Muscle of leg (tissue), 3 donors: ENCODE measurements at regions not wholly inside any gene's neighbourhood (a gene's known extent, or its start where the extent isn't known, plus 50 kb on each side); places are given as distances from the start of the nearest gene placed in this dataset.
A peak's percentile ranks its signal among the peaks of the same experiment; 100 is the strongest.

Experiments used
- DNase-seq: peaks from one replicate; pipeline ENCODE4 v3.0.0; 2013
- H3K27ac ChIP-seq: one replicate; pipeline ENCODE4 v1.5.1; 2013; ENCODE audit warnings: mild to moderate bottlenecking, low read length, control low read depth
- H3K27me3 ChIP-seq: one replicate; pipeline ENCODE4 v1.6.1; 2013; ENCODE audit warnings: low read length; ENCODE audit not compliant: control insufficient read depth, insufficient read depth
- H3K36me3 ChIP-seq: one replicate; pipeline ENCODE4 v1.6.1; 2013; ENCODE audit warnings: low read length; ENCODE audit not compliant: control insufficient read depth, insufficient read depth
- H3K4me1 ChIP-seq: one replicate; pipeline ENCODE4 v1.6.1; 2013; ENCODE audit warnings: low read length; ENCODE audit not compliant: control insufficient read depth, insufficient read depth
- H3K4me3 ChIP-seq: one replicate; pipeline ENCODE4 v1.5.1; 2013; ENCODE audit warnings: low read length, control low read depth
- H3K9me3 ChIP-seq: replicated peaks from 2 replicates; pipeline ENCODE4 v1.6.1; 2013; ENCODE audit warnings: low read depth, low read length; ENCODE audit not compliant: control insufficient read depth
- WGBS: methylation state at CpG from one replicate; pipeline ENCODE4 v1.1.5; 2013; ENCODE audit warnings: missing lambda C conversion rate; ENCODE audit not compliant: insufficient coverage; 5-methylcytosine and 5-hydroxymethylcytosine counted together

DNA sequence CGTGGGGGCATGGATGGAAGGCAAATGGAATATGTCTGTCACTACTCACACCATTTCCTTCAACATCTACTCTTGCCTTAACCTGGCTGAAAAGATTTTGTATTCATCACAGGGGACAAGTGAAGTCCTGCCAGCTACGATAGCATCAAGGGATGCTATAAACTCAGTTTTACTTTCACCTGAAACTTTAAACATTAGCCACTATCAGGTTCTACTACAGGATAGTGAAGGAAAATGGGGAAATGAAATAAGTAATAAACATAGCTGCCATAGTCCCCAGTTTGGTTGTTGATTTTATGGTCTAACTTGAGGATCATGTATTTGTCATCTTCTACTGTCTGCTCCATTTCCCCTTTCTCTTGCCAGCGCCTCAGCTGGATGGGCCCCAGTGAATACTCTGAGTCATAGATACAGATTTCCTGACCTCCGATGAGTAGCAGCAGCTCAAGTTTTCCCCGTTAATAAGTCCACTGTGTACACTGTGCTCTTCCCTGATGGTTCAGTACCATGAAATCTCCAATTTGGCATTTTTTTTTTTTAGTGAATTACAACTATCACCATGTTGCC is 338.2 kb upstream of the SLCO3A1 start:
- no peaks in the 10 kb centered on the region for H3K27me3 ChIP-seq
- WGBS = 39% methylated on average over 3 of the region's 5 CpGs
- H3K36me3 ChIP-seq = no peaks in the 10 kb centered on the region
- H3K27ac ChIP-seq = no peak overlapping the region
- no peaks in the 10 kb centered on the region for H3K9me3 ChIP-seq
- H3K4me1 ChIP-seq = no peaks in the 10 kb centered on the region
- H3K4me3 ChIP-seq = no peak overlapping the region
- DNase-seq = peak; percentile 52

DNA sequence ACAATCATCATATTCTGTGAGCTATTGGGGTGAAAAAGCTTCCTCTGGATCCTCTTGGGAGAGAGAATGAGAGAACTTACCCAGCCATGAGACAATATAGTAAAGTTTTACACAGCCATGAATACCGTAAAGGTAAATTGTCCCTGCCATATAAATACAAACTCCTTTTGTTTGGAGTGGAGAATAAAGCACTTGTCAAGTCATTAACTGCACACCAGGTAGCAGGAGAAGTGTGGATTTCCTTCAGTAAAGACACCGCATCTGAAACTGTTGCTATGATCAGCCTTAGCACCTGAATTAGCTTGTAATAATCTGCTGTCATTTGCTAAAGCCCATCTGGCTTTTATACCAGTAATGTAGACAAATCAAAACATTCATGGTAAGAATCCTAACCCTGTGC is 336.6 kb upstream of the SLCO3A1 start:
- H3K27me3 ChIP-seq = no peaks in the 10 kb centered on the region
- 100% methylated on average over 1 of the region's 2 CpGs for WGBS

DNA sequence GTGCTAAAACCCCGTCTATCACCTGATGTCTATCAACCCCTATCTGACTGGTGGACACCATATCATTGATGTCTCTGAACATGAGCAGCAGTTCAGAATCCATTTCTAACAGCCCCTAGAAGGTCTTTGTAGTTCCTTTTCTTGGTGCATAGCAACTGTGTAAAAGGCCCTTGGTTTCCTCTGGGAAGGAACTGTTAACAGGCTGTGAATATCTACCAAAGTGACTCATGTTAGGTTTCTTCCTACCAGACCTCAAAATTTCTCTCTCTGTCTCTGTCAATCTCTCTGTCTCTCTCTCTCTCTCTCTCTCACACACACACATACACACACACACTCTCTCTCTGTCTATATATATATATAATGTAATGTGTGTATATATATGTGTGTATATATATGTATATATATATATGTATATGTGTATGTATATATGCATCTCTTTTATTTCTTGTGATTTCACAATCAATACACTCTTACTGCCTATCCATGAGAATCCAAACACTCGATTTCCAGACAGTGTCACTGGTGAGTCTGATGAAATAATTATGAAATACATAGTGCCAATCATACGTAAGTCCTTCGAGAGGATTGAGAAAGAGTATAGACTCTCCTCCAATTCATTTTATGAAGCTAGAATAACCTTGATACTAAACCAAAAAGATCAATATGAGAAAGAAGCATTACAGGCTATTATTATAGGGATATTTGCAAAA is 335.9 kb upstream of the SLCO3A1 start:
- H3K4me3 ChIP-seq = no peak overlapping the region
- no peak for DNase-seq
- no CpG with 5 or more reads among the region's 4 CpGs for WGBS
- H3K9me3 ChIP-seq = no peaks in the 10 kb centered on the region
- no peaks in the 10 kb centered on the region for H3K4me1 ChIP-seq
- no peak overlapping the region for H3K27ac ChIP-seq
- no peaks in the 10 kb centered on the region for H3K36me3 ChIP-seq
- H3K27me3 ChIP-seq = no peaks in the 10 kb centered on the region

More for the DNA sequence above, 336.6 kb upstream of the SLCO3A1 start:
- no peaks in the 10 kb centered on the region for H3K36me3 ChIP-seq
- H3K9me3 ChIP-seq = no peaks in the 10 kb centered on the region
- no peak for DNase-seq
- H3K4me1 ChIP-seq = no peaks in the 10 kb centered on the region
- H3K4me3 ChIP-seq = no peak overlapping the region
- no peak overlapping the region for H3K27ac ChIP-seq

DNA sequence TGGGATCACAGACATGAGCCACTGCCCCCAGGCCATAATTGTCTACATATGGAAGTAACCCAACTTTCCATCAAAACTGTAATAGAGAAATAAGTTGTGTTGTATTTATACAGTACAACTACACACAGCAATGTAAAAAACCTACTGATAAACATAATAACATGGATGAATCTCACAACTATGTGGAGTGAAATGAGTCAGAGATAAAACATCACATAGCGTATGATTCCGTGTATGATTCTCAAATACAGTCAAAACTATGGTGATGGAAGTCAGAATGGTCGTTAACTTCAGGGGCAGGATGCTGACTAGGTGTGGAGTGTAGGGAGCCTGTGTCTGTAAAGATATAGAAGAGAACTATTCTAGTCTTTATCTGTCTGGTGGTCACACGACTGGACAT is 332.7 kb upstream of the SLCO3A1 start:
- Histone ChIP-seq H3K4me1 (no peaks in the 10 kb centered on the region), H3K4me3 (no peak overlapping the region), H3K27ac (no peak overlapping the region), H3K27me3 (no peaks in the 10 kb centered on the region), H3K36me3 (no peaks in the 10 kb centered on the region), H3K9me3 (no peaks in the 10 kb centered on the region)
- 94% methylated on average over 3 of the region's 4 CpGs for WGBS
- no peak for DNase-seq

DNA sequence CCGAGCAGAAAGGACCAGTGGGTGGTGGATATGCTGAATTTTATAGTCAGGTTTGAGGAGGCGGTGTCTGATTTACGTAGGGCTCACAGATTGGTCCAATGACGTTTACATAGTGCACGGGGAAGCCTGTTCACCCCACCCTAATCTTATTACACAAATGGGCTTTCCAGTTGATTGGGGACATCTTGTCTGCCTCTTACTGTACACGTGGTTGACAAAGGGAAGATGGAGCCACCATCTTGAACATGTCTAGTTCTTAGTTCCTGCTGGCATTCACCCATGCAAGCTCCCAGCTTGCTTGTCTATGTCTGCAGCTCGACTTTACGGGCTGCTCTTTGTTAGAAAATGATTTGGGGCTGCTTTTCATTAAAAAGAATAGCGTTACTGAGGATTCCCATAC is 332.0 kb upstream of the SLCO3A1 start:
- Histone ChIP-seq H3K27ac (no peak overlapping the region), H3K27me3 (no peaks in the 10 kb centered on the region), H3K4me1 (no peaks in the 10 kb centered on the region), H3K36me3 (no peaks in the 10 kb centered on the region), H3K9me3 (no peaks in the 10 kb centered on the region), H3K4me3 (no peak overlapping the region)
- 60% methylated on average over 1 of the region's 9 CpGs for WGBS
- DNase-seq = no peak

DNA sequence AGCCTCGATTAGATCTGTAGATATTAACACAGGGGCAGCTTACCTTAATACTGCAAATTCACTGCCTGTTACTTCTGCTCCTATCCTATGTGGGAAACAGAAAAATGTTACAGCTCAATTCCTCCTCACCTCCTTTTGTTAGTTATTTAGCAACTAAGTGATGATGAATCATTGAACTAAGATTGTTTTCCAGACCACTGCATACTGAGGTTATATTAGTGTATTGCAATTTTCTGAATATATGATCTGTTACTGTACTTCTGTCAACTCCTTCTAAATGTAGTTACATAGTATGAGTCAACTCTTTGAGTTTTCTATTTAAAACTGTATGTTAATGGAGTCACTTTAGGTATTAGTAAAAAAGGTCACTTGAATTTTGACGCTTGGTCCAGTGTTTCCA is 331.5 kb upstream of the SLCO3A1 start:
- Histone ChIP-seq H3K36me3 (no peaks in the 10 kb centered on the region), H3K9me3 (no peaks in the 10 kb centered on the region), H3K4me1 (no peaks in the 10 kb centered on the region), H3K27me3 (no peaks in the 10 kb centered on the region), H3K27ac (no peak overlapping the region), H3K4me3 (no peak overlapping the region)
- DNase-seq = no peak
- 60% methylated on average over 1 of the region's 2 CpGs for WGBS

DNA sequence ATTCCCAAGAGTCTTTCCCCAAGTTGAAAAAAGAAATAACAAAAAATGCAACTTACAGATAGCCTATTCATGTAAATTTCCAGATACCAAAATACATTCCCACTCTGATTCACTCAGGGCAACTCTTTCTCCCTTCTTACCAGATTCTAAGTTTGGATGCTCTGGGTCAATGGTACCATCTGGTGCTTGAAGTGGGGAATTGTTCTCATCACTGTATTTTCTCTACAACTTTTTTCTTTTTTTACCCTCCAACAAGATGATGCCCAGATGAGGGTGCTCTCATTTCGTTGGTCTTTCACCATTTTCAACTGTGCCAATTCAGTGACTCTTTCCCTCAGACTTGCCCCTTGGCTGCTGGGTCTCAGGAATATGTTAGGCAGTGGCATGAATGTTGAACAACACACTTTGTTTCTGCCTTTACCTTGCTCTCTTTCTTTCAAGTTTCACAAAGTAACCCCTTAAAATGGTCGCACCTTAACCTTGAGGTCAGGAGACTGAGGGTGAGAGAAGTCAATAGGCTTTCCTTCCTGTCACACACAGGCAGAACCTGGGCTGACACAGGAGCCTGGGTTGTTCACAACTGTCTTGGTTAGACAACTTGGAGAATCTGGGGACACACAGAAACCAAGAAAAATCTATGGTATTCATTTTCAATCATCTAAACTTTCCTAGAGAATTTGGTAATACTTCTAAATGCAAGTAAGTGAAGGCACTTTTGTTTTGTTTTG is 330.7 kb upstream of the SLCO3A1 start:
- no CpG with 5 or more reads among the region's 2 CpGs for WGBS
- DNase-seq = peak; percentile 15
- Histone ChIP-seq H3K9me3 (no peaks in the 10 kb centered on the region), H3K27ac (no peak overlapping the region), H3K4me3 (no peak overlapping the region), H3K36me3 (no peaks in the 10 kb centered on the region), H3K4me1 (no peaks in the 10 kb centered on the region), H3K27me3 (no peaks in the 10 kb centered on the region)

DNA sequence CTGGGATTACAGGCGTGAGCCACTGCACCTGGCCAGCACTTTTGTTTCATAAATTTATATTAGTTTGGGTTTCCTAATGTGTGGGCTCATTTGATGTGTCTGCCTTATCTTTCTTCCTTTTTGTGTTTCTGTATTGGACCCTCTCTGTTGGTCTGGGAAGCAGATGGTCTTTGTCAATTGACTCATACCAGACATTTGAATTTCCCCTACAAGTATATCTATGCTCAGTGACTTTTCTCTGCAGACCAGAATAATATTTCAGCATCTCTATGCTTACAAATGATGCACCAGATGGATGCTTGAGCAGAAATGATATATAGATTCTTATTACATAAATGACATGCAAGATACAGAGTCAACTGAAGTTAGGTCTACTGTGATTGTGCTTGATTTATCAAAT is 329.9 kb upstream of the SLCO3A1 start:
- H3K9me3 ChIP-seq = no peaks in the 10 kb centered on the region
- H3K36me3 ChIP-seq = no peaks in the 10 kb centered on the region
- no peak overlapping the region for H3K27ac ChIP-seq
- DNase-seq = no peak
- no peak overlapping the region for H3K4me3 ChIP-seq
- H3K27me3 ChIP-seq = no peaks in the 10 kb centered on the region
- no peaks in the 10 kb centered on the region for H3K4me1 ChIP-seq
- no CpG with 5 or more reads among the region's 1 CpG for WGBS

DNA sequence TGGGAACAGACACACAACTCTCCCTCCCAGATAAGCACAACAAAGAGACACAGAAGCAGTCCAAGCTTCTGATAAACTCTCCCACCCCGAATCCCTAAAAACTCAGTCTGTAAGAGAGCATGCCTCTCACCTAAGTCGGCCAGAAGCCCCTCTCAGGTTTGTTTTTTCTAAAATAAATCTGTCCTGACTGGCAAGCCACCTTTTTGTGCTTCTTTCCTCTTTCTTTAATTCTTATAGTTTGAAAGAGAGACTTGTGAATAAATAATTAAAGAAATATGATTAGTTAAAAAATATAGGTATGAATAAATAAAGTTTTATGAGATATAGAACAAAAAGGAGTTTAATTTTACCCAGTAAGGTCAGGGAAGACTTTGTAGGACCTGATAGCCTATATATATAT is 329.0 kb upstream of the SLCO3A1 start:
- Histone ChIP-seq H3K27ac (no peak overlapping the region), H3K27me3 (no peaks in the 10 kb centered on the region), H3K9me3 (no peaks in the 10 kb centered on the region), H3K4me3 (no peak overlapping the region), H3K36me3 (no peaks in the 10 kb centered on the region), H3K4me1 (no peaks in the 10 kb centered on the region)
- DNase-seq = no peak
- WGBS = 50% methylated on average over 1 of the region's 2 CpGs

DNA sequence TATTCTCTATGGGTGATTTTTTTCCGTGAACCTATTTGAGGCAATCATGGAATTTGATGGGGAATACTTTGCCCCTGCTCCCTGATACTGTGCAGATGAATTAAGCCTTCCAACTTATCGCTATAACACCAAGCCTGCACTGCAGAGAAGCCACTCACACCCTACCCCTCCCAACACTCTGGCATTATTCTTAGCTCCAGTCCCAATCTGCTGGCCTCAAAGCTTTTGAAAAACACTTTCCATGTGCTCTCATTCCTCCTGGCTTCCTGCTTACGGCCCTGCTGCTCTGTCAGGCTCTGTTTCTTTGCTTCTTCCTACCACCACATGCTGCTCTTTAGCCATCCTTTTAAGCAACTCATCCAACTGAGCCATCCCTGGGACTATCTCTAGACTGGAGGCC is 327.8 kb upstream of the SLCO3A1 start:
- H3K27ac ChIP-seq = no peak overlapping the region
- no peaks in the 10 kb centered on the region for H3K36me3 ChIP-seq
- no peaks in the 10 kb centered on the region for H3K4me1 ChIP-seq
- no peak for DNase-seq
- no peaks in the 10 kb centered on the region for H3K9me3 ChIP-seq
- H3K4me3 ChIP-seq = no peak overlapping the region
- H3K27me3 ChIP-seq = no peaks in the 10 kb centered on the region
- 75% methylated on average over 2 of the region's 3 CpGs for WGBS
